SH-SY5Y (cell line): ENCODE measurements at regions not wholly inside any gene's neighbourhood (a gene's known extent, or its start where the extent isn't known, plus 50 kb on each side); places are given as distances from the start of the nearest gene placed in this dataset.

Experiments
- GATA2 ChIP-seq: IDR thresholded peaks from 2 replicates; pipeline ENCODE4 v1.6.1; 2011; ENCODE audit warnings: mild to moderate bottlenecking, low read depth, low read length
- GATA3 ChIP-seq: IDR thresholded peaks from 2 replicates; pipeline ENCODE4 v1.6.1; 2011; ENCODE audit warnings: low read depth, mild to moderate bottlenecking, low read length, moderate library complexity

- TF ChIP-seq GATA2 (no peak), GATA3 (no peak)
Observed at GRCh38 chr7:130894909-130895750, 161.1 kb upstream of the KLF14 start.
